ENCODE measurements at regions not wholly inside any gene's neighbourhood (a gene's known extent, or its start where the extent isn't known, plus 50 kb on each side); places are given as distances from the start of the nearest gene placed in this dataset.

DNA sequence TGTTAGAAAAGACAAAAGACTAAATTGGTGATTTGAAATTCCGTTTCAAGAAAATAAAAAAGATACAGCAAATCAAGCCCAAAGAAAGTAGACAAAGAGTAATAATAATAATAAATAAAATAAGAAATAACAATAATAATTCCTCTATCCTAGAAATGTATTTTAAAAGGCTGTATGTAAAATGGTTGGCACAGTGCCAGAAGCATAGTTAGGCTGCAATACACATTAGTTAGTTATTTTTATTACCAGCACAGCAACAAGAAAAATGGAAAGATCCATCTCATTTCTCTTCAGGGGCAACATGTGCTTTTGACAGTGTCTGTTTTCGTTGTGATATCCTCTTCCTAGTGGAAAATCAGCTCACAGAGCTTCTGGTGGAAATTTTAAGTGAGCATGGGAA is 174.1 kb upstream of the TMTC1 start:
- TF ChIP-seq POLR2A (IDR thresholded peaks at IDR 0.05) (no peak), POLR2AphosphoS5 (IDR thresholded peaks at IDR 0.05) (no peak)
- TF ChIP-seq, protein P1, sequence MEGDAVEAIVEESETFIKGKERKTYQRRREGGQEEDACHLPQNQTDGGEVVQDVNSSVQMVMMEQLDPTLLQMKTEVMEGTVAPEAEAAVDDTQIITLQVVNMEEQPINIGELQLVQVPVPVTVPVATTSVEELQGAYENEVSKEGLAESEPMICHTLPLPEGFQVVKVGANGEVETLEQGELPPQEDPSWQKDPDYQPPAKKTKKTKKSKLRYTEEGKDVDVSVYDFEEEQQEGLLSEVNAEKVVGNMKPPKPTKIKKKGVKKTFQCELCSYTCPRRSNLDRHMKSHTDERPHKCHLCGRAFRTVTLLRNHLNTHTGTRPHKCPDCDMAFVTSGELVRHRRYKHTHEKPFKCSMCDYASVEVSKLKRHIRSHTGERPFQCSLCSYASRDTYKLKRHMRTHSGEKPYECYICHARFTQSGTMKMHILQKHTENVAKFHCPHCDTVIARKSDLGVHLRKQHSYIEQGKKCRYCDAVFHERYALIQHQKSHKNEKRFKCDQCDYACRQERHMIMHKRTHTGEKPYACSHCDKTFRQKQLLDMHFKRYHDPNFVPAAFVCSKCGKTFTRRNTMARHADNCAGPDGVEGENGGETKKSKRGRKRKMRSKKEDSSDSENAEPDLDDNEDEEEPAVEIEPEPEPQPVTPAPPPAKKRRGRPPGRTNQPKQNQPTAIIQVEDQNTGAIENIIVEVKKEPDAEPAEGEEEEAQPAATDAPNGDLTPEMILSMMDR (IDR thresholded peaks at IDR 0.05), result no peak
- Histone ChIP-seq H3K4me1 (no peaks in the 10 kb centered on the region), H3K36me3 (no peaks in the 10 kb centered on the region), H3K9me3 (no peaks in the 10 kb centered on the region), H3K27me3 (no peaks in the 10 kb centered on the region), H3K4me3 (no peak overlapping the region), H3K27ac (no peak overlapping the region)
- intact Hi-C loops (cut with DNase I; ENCODE audit: low total_unique reads), result no loop called here
- no peak for DNase-seq (ENCODE audit: low spot score in 2 of 2)

DNA sequence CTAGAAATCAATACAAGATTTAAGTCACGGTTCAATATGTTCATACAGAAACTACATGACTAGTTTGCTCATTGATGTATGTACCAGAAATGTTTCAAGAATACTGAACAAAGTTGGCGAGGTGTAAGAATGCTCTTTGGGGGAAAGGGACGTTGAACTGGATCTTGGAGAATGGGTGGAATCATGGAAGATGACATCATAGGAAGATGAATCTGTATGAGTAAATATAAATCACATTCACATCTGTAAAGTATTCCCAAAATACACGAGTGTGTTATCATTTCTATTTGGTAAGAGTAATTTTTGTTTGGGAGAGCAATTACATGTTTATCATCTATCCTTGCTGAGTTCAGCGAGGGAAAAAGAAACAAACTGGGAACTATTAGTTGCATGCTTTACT is 162.2 kb upstream of the TMTC1 start:
- Histone ChIP-seq H3K4me1 (no peaks in the 10 kb centered on the region), H3K36me3 (no peaks in the 10 kb centered on the region), H3K27ac (no peak overlapping the region), H3K4me3 (no peak overlapping the region), H3K9me3 (no peaks in the 10 kb centered on the region), H3K27me3 (no peaks in the 10 kb centered on the region)
- no peak for DNase-seq (ENCODE audit: low spot score in 2 of 2)
- TF ChIP-seq POLR2AphosphoS5 (IDR thresholded peaks at IDR 0.05) (no peak), POLR2A (IDR thresholded peaks at IDR 0.05) (no peak)
- TF ChIP-seq, protein P1 (IDR thresholded peaks at IDR 0.05), result no peak
- intact Hi-C loops (cut with DNase I; ENCODE audit: low total_unique reads), result no loop called here

DNA sequence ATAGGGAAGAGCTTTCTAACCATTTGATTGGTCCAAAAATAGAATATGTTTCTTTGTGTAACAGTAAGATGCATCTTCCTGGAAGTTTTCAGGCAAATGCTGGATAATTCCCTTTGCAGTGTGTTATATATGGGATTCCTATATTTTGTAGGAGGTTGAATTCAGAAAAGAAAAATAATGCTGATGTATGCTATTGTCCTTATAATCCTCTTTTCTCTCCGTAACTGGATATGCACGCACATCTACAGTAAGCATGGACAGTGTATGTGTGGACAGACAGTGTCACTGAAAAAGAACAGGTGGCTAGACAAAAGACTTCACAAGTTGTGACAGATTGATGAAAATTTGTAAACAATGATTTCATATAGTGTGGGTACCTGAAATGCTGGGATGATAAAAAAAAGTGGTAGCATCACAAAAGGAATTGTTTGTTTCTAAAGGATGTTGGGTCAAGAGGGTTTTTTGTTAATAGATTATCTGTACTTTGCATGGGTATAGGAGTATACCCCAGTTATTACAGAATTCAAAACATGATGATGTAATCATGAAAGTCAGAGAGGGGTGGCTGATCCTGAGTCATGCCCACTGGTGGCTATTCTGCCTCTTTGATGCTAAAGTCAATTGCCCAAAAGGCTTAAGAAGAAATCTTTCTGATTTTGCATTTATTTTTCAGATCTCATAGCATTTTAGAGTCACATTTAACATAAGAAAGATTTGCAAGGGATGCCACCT is 160.7 kb upstream of the TMTC1 start:
- intact Hi-C loops (cut with DNase I; ENCODE audit: low total_unique reads), result no loop called here
- peaks cover 4 to 11% of the 10 kb centered on the region in 2 donors for H3K9me3 ChIP-seq
- no peak overlapping the region for H3K4me3 ChIP-seq
- H3K4me1 ChIP-seq, result no peaks in the 10 kb centered on the region
- no peak for TF ChIP-seq POLR2A (IDR thresholded peaks at IDR 0.05)
- TF ChIP-seq, protein P1 (IDR thresholded peaks at IDR 0.05), result no peak
- TF ChIP-seq POLR2AphosphoS5 (IDR thresholded peaks at IDR 0.05), result no peak
- no peak overlapping the region for H3K27ac ChIP-seq
- DNase-seq (ENCODE audit: low spot score in 2 of 2), result no peak
- H3K27me3 ChIP-seq, result no peaks in the 10 kb centered on the region
- no peaks in the 10 kb centered on the region for H3K36me3 ChIP-seq

DNA sequence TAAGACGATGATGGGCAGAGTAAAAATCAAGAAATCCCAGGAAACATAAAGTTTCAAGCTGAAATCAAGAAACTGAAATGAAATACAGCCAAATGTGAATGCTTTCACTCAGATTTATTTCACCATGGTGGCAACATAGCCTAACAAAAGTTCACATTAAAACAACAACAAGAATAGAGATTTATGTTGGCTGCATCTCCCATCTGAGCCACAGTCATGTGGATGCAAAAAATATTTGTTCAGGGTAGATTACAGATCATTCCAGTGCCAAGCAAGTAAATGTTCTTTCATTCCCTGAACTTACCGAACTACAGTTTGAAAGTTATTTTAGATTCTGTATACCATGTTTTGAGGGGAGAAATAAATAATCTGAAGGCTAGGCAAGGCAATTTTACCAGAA is 159.9 kb upstream of the TMTC1 start:
- Histone ChIP-seq H3K27me3 (no peaks in the 10 kb centered on the region), H3K27ac (no peak overlapping the region), H3K9me3 (peaks cover 4 to 11% of the 10 kb centered on the region in 2 donors), H3K36me3 (no peaks in the 10 kb centered on the region), H3K4me1 (no peaks in the 10 kb centered on the region), H3K4me3 (no peak overlapping the region)
- DNase-seq (ENCODE audit: low spot score in 2 of 2), result no peak
- intact Hi-C loops (cut with DNase I; ENCODE audit: low total_unique reads), result no loop called here
- no peak for TF ChIP-seq POLR2A (IDR thresholded peaks at IDR 0.05)

DNA sequence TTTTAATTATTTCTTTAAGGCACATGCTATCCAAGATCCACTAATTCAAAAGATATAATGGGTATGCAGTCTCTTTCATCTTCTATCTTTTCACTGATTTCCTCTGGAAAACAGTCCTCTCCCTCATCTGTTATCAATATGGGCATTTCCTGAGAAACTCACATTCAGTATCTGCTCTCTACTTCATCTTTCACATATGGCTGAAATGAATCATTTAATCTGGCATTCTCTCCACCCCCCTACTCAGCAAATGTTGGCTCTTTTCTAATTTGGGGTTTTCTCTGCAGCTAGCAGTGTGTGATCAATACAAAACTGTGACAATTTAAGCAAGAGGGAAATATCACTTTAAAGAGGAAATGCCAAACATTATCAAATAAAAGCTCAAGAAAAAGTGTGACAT is 157.1 kb upstream of the TMTC1 start:
- no peak overlapping the region for H3K4me3 ChIP-seq
- no peaks in the 10 kb centered on the region for H3K27me3 ChIP-seq
- no peaks in the 10 kb centered on the region for H3K36me3 ChIP-seq
- TF ChIP-seq, protein P1 (IDR thresholded peaks at IDR 0.05), result no peak
- no peak for TF ChIP-seq POLR2AphosphoS5 (IDR thresholded peaks at IDR 0.05)
- TF ChIP-seq POLR2A (IDR thresholded peaks at IDR 0.05), result no peak
- intact Hi-C loops (cut with DNase I; ENCODE audit: low total_unique reads), result no loop called here
- DNase-seq (ENCODE audit: low spot score in 2 of 2), result no peak
- no peak overlapping the region for H3K27ac ChIP-seq
- no peaks in the 10 kb centered on the region for H3K4me1 ChIP-seq
- H3K9me3 ChIP-seq, result peaks cover 4 to 11% of the 10 kb centered on the region in 2 donors

Data from breast epithelium (tissue), 4 donors.